Activated CD4-positive, alpha-beta T cell treated with anti-CD3 and anti-CD28 coated beads, Interleukin-2, amount 10 ng/mL, durations not matched to agents 24 days and 14 days (primary cell): ENCODE measurements at regions not wholly inside any gene's neighbourhood (a gene's known extent, or its start where the extent isn't known, plus 50 kb on each side); places are given as distances from the start of the nearest gene placed in this dataset.

Source experiments
- DNase-seq: peaks from one replicate; pipeline ENCODE4 v3.0.0; 2022
- H3K27ac Mint-ChIP-seq: one replicate; pipeline ENCODE4 v1.8.0; 2022; ENCODE audit warnings: mild to moderate bottlenecking, mixed read lengths
- H3K27me3 Mint-ChIP-seq: one replicate; pipeline ENCODE4 v1.8.0; 2022; ENCODE audit warnings: mixed read lengths
- H3K36me3 Mint-ChIP-seq: one replicate; pipeline ENCODE4 v1.8.0; 2022; ENCODE audit warnings: low read depth, mild to moderate bottlenecking, mixed read lengths
- H3K4me1 Mint-ChIP-seq: one replicate; pipeline ENCODE4 v1.8.0; 2021; ENCODE audit warnings: mixed read lengths
- H3K4me3 Mint-ChIP-seq: one replicate; pipeline ENCODE4 v1.8.0; 2022; ENCODE audit warnings: mild to moderate bottlenecking, moderate library complexity, mixed read lengths
- H3K9me3 Mint-ChIP-seq: one replicate; pipeline ENCODE4 v1.8.0; 2021; ENCODE audit warnings: mixed read lengths
- intact Hi-C: fragments of 100-400 bp; cut with micrococcal nuclease; formaldehyde crosslinking; loops from one replicate; pipeline ENCODE4 v1.15.1; 2023

GRCh38 chr20:57810511-57811373, 100.9 kb upstream of the PMEPA1 start:
- no peaks in the 10 kb centered on the region for H3K36me3 Mint-ChIP-seq
- H3K4me1 Mint-ChIP-seq, result no peaks in the 10 kb centered on the region
- H3K27me3 Mint-ChIP-seq, result no peaks in the 10 kb centered on the region
- intact Hi-C loops, result no loop called here
- no peak for DNase-seq
- no peak overlapping the region for H3K4me3 Mint-ChIP-seq
- H3K27ac Mint-ChIP-seq, result no peak overlapping the region
- H3K9me3 Mint-ChIP-seq, result no peaks in the 10 kb centered on the region

- intact Hi-C loops, result no loop called here
- DNase-seq, result no peak
- Mint-ChIP-seq H3K36me3 (no peaks in the 10 kb centered on the region), H3K4me3 (no peak overlapping the region), H3K27me3 (no peaks in the 10 kb centered on the region), H3K9me3 (no peaks in the 10 kb centered on the region), H3K4me1 (no peaks in the 10 kb centered on the region), H3K27ac (no peak overlapping the region)
Observed at GRCh38 chr20:57809661-57810172, 99.9 kb upstream of the PMEPA1 start.

- no peak overlapping the region for H3K4me3 Mint-ChIP-seq
- H3K36me3 Mint-ChIP-seq, result no peaks in the 10 kb centered on the region
- no peaks in the 10 kb centered on the region for H3K4me1 Mint-ChIP-seq
- DNase-seq, result no peak
- no peaks in the 10 kb centered on the region for H3K9me3 Mint-ChIP-seq
- intact Hi-C loops, result no loop called here
- H3K27me3 Mint-ChIP-seq, result no peaks in the 10 kb centered on the region
- H3K27ac Mint-ChIP-seq, result no peak overlapping the region
Observed at GRCh38 chr20:57809149-57809548, 99.3 kb upstream of the PMEPA1 start.

- intact Hi-C loops, result no loop called here
- no peak overlapping the region for H3K27ac Mint-ChIP-seq
- H3K4me1 Mint-ChIP-seq, result no peaks in the 10 kb centered on the region
- H3K27me3 Mint-ChIP-seq, result no peaks in the 10 kb centered on the region
- H3K36me3 Mint-ChIP-seq, result no peaks in the 10 kb centered on the region
- no peaks in the 10 kb centered on the region for H3K9me3 Mint-ChIP-seq
- no peak for DNase-seq
- H3K4me3 Mint-ChIP-seq, result no peak overlapping the region
Observed at GRCh38 chr20:57808264-57809070, 98.7 kb upstream of the PMEPA1 start.

- Mint-ChIP-seq H3K9me3 (no peaks in the 10 kb centered on the region), H3K4me3 (no peak overlapping the region), H3K27ac (no peak overlapping the region), H3K4me1 (no peaks in the 10 kb centered on the region), H3K36me3 (no peaks in the 10 kb centered on the region), H3K27me3 (no peaks in the 10 kb centered on the region)
- intact Hi-C loops, result no loop called here
- no peak for DNase-seq
Observed at GRCh38 chr20:57807401-57808263, 97.8 kb upstream of the PMEPA1 start.

- no peaks in the 10 kb centered on the region for H3K9me3 Mint-ChIP-seq
- H3K4me3 Mint-ChIP-seq, result no peak overlapping the region
- no peaks in the 10 kb centered on the region for H3K4me1 Mint-ChIP-seq
- DNase-seq, result no peak
- H3K27me3 Mint-ChIP-seq, result no peaks in the 10 kb centered on the region
- intact Hi-C loops, result no loop called here
- no peak overlapping the region for H3K27ac Mint-ChIP-seq
- H3K36me3 Mint-ChIP-seq, result no peaks in the 10 kb centered on the region
Observed at GRCh38 chr20:57806975-57807374, 97.2 kb upstream of the PMEPA1 start.

- Mint-ChIP-seq H3K9me3 (no peaks in the 10 kb centered on the region), H3K4me3 (no peak overlapping the region), H3K27ac (no peak overlapping the region), H3K36me3 (no peaks in the 10 kb centered on the region), H3K4me1 (no peaks in the 10 kb centered on the region), H3K27me3 (no peaks in the 10 kb centered on the region)
- no peak for DNase-seq
- intact Hi-C loops, result no loop called here
Observed at GRCh38 chr20:57806476-57806875, 96.7 kb upstream of the PMEPA1 start.

- intact Hi-C loops, result no loop called here
- H3K36me3 Mint-ChIP-seq, result no peaks in the 10 kb centered on the region
Observed at GRCh38 chr20:57805747-57806146, 95.9 kb upstream of the PMEPA1 start.

GRCh38 chr20:57804470-57805250, 94.8 kb upstream of the PMEPA1 start:
- intact Hi-C loops, result no loop called here
- Mint-ChIP-seq H3K4me1 (no peaks in the 10 kb centered on the region), H3K9me3 (no peaks in the 10 kb centered on the region), H3K27ac (no peak overlapping the region), H3K27me3 (no peaks in the 10 kb centered on the region), H3K4me3 (no peak overlapping the region), H3K36me3 (no peaks in the 10 kb centered on the region)
- no peak for DNase-seq

More at GRCh38 chr20:57805747-57806146, 95.9 kb upstream of the PMEPA1 start:
- DNase-seq, result no peak
- Mint-ChIP-seq H3K4me3 (no peak overlapping the region), H3K27me3 (no peaks in the 10 kb centered on the region), H3K4me1 (no peaks in the 10 kb centered on the region), H3K9me3 (no peaks in the 10 kb centered on the region), H3K27ac (no peak overlapping the region)

GRCh38 chr20:57803508-57804005, 93.7 kb upstream of the PMEPA1 start:
- intact Hi-C loops, result no loop called here
- Mint-ChIP-seq H3K27me3 (no peaks in the 10 kb centered on the region), H3K9me3 (no peaks in the 10 kb centered on the region), H3K36me3 (no peaks in the 10 kb centered on the region), H3K27ac (no peak overlapping the region), H3K4me3 (no peak overlapping the region), H3K4me1 (no peaks in the 10 kb centered on the region)
- no peak for DNase-seq

- Mint-ChIP-seq H3K27me3 (no peaks in the 10 kb centered on the region), H3K4me3 (no peak overlapping the region), H3K27ac (no peak overlapping the region), H3K36me3 (no peaks in the 10 kb centered on the region), H3K4me1 (no peaks in the 10 kb centered on the region), H3K9me3 (no peaks in the 10 kb centered on the region)
- intact Hi-C loops, result no loop called here
- DNase-seq, result no peak
Observed at GRCh38 chr20:57802765-57803507, 93.1 kb upstream of the PMEPA1 start.

GRCh38 chr20:57801581-57801980, 91.8 kb upstream of the PMEPA1 start:
- H3K27ac Mint-ChIP-seq, result no peak overlapping the region

More at GRCh38 chr20:57801581-57801980, 91.8 kb upstream of the PMEPA1 start:
- no peaks in the 10 kb centered on the region for H3K27me3 Mint-ChIP-seq
- H3K4me1 Mint-ChIP-seq, result no peaks in the 10 kb centered on the region
- no peak overlapping the region for H3K4me3 Mint-ChIP-seq
- no peaks in the 10 kb centered on the region for H3K9me3 Mint-ChIP-seq
- intact Hi-C loops, result no loop called here
- no peak for DNase-seq
- H3K36me3 Mint-ChIP-seq, result no peaks in the 10 kb centered on the region
